PFSK-1 (cell line): ENCODE measurements at regions not wholly inside any gene's neighbourhood (a gene's known extent, or its start where the extent isn't known, plus 50 kb on each side); places are given as distances from the start of the nearest gene placed in this dataset.

ENCODE experiments used
- FOXP2 ChIP-seq: optimal IDR thresholded peaks from 2 replicates; pipeline ENCODE3; 2011; ENCODE audit warnings: borderline replicate concordance, control low read depth, inconsistent platforms; ENCODE audit not compliant: insufficient read depth; ENCODE audit errors: extremely low read length, extremely low read depth
- POLR2AphosphoS5 ChIP-seq: IDR thresholded peaks from 2 replicates; pipeline ENCODE4 v1.6.1; 2012; ENCODE audit warnings: low read depth, mild to moderate bottlenecking, control low read depth, low read length, moderate library complexity
- REST ChIP-seq, 2 experiments: IDR thresholded peaks; 2 replicates each; pipeline versions ENCODE4 v1.6.1 to v1.8.0; 2011 to 2012; ENCODE audit warnings: low read depth in 2 of 2, low read length in 2 of 2, control low read depth in 1 of 2, inconsistent platforms in 1 of 2, mild to moderate bottlenecking in 1 of 2, moderate library complexity in 1 of 2; ENCODE audit not compliant: insufficient read depth in 1 of 2
- SIN3A ChIP-seq: IDR thresholded peaks from 2 replicates; pipeline ENCODE4 v1.6.1; 2012; ENCODE audit warnings: mild to moderate bottlenecking, low read length, moderate library complexity, borderline replicate concordance; ENCODE audit not compliant: insufficient read depth
- TAF1 ChIP-seq: IDR thresholded peaks from 2 replicates; pipeline ENCODE4 v1.6.1; 2012; ENCODE audit warnings: low read length, control low read depth, borderline replicate concordance; ENCODE audit not compliant: insufficient read depth

- TF ChIP-seq POLR2AphosphoS5 (no peak), FOXP2 (no peak), TAF1 (no peak), SIN3A (no peak)
Observed at GRCh38 chr12:61939977-61940376, 320.2 kb upstream of the USP15 start.

GRCh38 chr12:61956545-61956944 lies 303.7 kb upstream of the USP15 start:
- TF ChIP-seq POLR2AphosphoS5 = no peak
- no peak for TF ChIP-seq FOXP2
- TF ChIP-seq SIN3A = no peak
- no peak for TF ChIP-seq REST (IDR thresholded peaks at IDR 0.05; ENCODE audit: insufficient read depth in 1 of 2, low read depth in 2 of 2, low read length in 2 of 2)
- no peak for TF ChIP-seq TAF1

- no peak for TF ChIP-seq SIN3A
- no peak for TF ChIP-seq POLR2AphosphoS5
- TF ChIP-seq TAF1 = no peak
- TF ChIP-seq REST (IDR thresholded peaks at IDR 0.05; ENCODE audit: insufficient read depth in 1 of 2, low read depth in 2 of 2, low read length in 2 of 2) = no peak
- TF ChIP-seq FOXP2 = no peak
Observed at GRCh38 chr12:61974461-61974860, 285.7 kb upstream of the USP15 start.

GRCh38 chr12:61985830-61986229 lies 274.4 kb upstream of the USP15 start:
- TF ChIP-seq FOXP2 (no peak), SIN3A (no peak)

GRCh38 chr12:61987173-61987572 lies 273.0 kb upstream of the USP15 start:
- TF ChIP-seq SIN3A = no peak
- TF ChIP-seq POLR2AphosphoS5 = no peak
- TF ChIP-seq REST (IDR thresholded peaks at IDR 0.05; ENCODE audit: insufficient read depth in 1 of 2, low read depth in 2 of 2, low read length in 2 of 2) = no peak
- no peak for TF ChIP-seq TAF1

GRCh38 chr12:61991661-61992060 lies 268.5 kb upstream of the USP15 start:
- no peak for TF ChIP-seq FOXP2

- TF ChIP-seq REST (IDR thresholded peaks at IDR 0.05; ENCODE audit: insufficient read depth in 1 of 2, low read depth in 2 of 2, low read length in 2 of 2) (no peak), TAF1 (no peak), POLR2AphosphoS5 (no peak), SIN3A (no peak), FOXP2 (no peak)
Observed at GRCh38 chr12:61993734-61994345, 266.4 kb upstream of the USP15 start.
